Fibroblast of mammary gland (primary cell): ENCODE measurements at regions not wholly inside any gene's neighbourhood (a gene's known extent, or its start where the extent isn't known, plus 50 kb on each side); places are given as distances from the start of the nearest gene placed in this dataset.

Source experiments
- DNase-seq: peaks from one replicate; pipeline ENCODE4 v3.0.0-alpha.2; 2010; ENCODE audit warnings: low read depth
- H3K4me3 ChIP-seq: 2 replicates; pipeline ENCODE4 v1.5.1; 2011; ENCODE audit warnings: low read depth, mild to moderate bottlenecking, low read length, moderate library complexity; ENCODE audit not compliant: control insufficient read depth
- TF ChIP-seq, protein P1 (sequence below): conservative IDR thresholded peaks from 2 replicates; pipeline ENCODE4 v1.5.1; 2011; ENCODE audit warnings: low read depth, low read length, inconsistent platforms; ENCODE audit not compliant: control insufficient read depth, insufficient read depth

DNA sequence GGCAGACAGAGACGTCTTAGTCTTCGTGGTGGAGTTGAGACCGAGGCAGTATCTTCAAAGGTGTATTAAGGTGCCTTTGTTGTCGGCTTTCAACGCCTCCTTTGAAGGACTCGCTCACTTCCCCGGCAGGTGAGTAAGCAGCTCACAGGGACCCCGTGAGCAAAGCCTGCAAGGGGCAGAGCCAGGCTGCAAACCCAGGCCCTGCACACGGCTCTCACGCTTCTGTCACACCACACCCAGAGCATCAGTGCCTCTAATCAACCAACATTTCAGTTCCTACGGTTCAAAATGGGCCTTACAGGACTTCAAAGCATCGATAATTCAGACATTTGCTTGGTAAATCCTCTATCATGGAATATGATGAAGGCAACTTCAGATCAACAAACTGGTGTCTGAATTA lies 64.8 kb upstream of the INSIG1 start:
- TF ChIP-seq, protein P1, sequence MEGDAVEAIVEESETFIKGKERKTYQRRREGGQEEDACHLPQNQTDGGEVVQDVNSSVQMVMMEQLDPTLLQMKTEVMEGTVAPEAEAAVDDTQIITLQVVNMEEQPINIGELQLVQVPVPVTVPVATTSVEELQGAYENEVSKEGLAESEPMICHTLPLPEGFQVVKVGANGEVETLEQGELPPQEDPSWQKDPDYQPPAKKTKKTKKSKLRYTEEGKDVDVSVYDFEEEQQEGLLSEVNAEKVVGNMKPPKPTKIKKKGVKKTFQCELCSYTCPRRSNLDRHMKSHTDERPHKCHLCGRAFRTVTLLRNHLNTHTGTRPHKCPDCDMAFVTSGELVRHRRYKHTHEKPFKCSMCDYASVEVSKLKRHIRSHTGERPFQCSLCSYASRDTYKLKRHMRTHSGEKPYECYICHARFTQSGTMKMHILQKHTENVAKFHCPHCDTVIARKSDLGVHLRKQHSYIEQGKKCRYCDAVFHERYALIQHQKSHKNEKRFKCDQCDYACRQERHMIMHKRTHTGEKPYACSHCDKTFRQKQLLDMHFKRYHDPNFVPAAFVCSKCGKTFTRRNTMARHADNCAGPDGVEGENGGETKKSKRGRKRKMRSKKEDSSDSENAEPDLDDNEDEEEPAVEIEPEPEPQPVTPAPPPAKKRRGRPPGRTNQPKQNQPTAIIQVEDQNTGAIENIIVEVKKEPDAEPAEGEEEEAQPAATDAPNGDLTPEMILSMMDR, result no peak
- no peak for DNase-seq
- no peak overlapping the region for H3K4me3 ChIP-seq

DNA sequence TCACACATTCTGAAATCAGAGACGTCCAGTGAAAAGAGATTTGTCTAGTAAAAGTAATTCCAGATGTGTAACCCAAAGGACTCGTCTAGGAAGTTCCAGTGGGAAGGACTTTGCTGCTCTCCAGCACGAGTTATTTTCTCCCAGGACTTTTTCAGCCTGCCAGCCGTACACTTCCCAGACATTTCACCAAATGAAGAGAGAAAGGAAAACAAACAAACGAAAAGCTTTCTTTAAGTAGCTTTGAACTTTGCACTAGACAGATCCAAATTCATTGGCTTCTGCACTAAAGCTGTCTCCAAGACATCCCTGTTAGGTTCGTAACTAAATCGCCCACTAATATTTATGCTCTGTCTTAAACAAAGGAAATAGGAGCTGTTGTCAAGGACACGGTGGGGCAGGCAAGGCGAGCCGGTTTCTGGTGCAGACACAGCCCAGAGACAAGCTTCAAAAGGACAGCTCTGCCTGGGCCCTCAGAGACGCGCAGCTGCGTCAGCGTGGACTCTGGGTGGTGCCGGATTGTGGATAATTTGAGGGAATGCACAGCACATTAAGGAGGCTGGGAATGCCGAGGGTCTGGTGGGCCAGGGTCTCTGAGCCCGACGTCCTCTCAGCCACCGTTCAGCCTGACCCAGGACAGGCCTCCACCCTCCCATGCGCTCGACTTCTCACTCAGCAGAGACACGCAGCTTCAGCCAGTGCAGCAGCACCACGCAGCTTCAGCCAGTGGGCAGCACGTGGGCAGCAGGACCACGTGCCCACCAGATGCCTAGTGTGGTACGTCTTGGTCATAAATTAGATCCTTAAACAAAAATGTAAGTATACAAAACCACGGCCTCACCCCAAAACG lies 64.1 kb upstream of the INSIG1 start:
- no peak overlapping the region for H3K4me3 ChIP-seq
- TF ChIP-seq, protein P1, result no peak
- DNase-seq, result peak; percentile 59

DNA sequence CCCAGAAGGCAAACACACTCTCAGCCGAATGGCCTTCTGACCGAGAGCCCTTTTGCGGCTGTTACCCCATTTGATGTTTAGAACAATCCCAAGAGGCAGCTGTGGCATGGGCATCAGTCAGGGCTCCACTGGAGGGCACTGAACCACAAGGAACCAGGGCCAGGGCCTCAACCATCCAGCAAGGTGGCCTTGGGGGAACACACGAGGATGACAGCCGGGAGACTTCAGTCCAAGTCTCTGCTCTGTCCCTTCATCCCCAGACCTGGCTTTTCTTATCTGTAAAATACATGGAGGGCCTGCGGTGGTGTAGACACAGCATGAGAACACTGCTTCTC lies 63.6 kb upstream of the INSIG1 start:
- TF ChIP-seq, protein P1, result no peak
- H3K4me3 ChIP-seq, result no peak overlapping the region
- no peak for DNase-seq

DNA sequence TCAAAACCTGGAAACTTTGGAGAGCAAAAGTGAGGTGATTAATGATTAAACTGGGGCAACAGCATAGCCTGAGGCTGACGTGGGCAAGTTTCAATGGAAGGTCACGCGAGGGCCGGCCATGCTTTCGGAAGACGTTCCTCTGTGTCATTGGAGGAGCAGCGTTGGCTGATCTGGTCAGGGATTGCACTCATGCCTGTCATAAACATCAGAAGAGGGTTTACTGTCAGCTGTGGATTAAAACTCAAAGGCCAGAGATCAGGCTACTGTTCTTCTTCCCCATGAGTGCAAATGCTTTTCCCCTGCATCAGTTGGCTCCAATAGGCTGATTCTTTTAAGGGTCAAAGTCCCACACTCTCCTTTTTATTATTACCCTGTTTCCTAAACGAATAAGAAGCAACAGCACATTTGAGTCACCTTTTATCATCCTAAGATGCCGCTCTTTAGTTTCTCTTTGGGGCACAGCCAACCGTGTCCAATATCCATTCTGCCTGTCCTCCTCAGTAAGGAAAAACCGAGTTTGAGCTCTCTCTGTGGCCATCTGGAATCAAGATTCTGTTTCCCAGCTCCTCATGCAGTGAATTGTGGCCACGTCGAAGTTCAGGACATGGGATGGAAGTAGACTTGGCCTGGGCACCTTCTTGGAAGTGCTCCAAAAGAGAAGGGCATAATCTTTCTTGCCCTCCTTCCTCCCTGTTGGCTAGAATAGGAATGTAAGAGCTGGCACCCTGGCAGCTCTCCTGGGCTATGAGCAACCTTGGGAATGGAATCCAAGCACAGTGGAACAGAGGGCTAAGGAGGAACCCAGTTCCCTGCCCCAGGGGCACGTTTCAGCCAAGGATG lies 62.5 kb upstream of the INSIG1 start:
- peak; percentile 30 for DNase-seq
- TF ChIP-seq, protein P1, result no peak
- H3K4me3 ChIP-seq, result no peak overlapping the region

DNA sequence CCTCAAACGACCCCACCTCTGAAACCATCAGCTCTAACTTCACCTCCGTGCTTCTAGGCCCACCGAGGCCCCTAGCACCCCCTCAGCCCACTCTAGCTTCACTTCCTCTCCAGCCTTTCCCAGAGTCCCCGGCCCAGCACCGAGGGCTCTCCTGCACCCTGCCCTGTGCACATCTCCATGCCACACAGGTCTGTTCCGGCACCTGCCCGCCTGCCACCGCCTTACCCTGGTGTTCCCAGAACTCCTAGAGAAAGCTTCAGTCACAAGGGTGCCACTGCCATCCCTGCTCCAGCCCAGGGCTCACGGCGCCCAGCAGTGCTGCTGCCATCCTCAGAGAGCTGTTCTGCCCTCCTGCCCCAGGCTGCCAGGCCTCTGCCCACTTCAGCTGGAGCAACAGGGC lies 61.3 kb upstream of the INSIG1 start:
- H3K4me3 ChIP-seq, result no peak overlapping the region
- TF ChIP-seq, protein P1, result no peak
- DNase-seq, result no peak

DNA sequence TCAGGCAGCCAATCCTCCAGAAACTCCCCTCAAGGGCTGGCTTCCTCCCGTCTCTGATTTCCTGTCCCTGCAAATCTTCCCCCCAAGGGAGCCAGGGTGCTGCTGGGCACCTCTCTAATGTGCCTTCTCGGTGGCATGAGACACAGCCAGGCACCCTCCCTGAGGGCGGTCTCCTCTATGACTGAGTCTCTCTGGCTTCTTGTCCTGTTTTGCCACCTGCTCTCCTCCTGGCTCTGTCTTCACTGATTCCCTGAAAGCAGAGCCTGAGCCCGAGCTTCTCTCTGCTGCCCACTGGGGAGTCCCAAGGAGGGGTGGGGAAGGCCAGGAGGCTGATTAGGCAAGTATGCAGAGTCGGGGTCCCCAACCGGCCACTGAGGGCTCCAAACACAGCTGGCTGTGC lies 60.4 kb upstream of the INSIG1 start:
- no peak for DNase-seq
- TF ChIP-seq, protein P1, result no peak
- no peak overlapping the region for H3K4me3 ChIP-seq
